Endothelial cell of umbilical vein (primary cell): ENCODE measurements at regions not wholly inside any gene's neighbourhood (a gene's known extent, or its start where the extent isn't known, plus 50 kb on each side); places are given as distances from the start of the nearest gene placed in this dataset.
"Not testable (repeated sequence)": the region's sequence is repeated elsewhere in the genome, so short reads cannot be mapped to it uniquely, and the experiment has no call there.

ENCODE experiments used
- BruUV-seq: library from RNA; stranded (reverse); fragments of 400-500 nt; replicated peaks from 2 replicates; lab custom pipeline; 2021; lab: Mats Ljungman, UMichigan
- CTCF ChIA-PET: fragments of 300-600, 350-600 bp; sonication (Branson Sonifier 250); formaldehyde crosslinking; loops from one replicate; lab custom pipeline; 2021; ENCODE audit warnings: antibody characterized with exemption, inconsistent platforms; lab: Charles Lee
- POLR2A ChIA-PET: fragments of 300-600, 350-600 bp; sonication (Branson Sonifier 250); formaldehyde crosslinking; loops from one replicate; lab custom pipeline; 2021; ENCODE audit warnings: antibody characterized with exemption, inconsistent platforms; lab: Charles Lee
- DNase-seq: peaks from one replicate; pipeline ENCODE4 v3.0.0-alpha.2; 2011; ENCODE audit warnings: low read depth, low spot score
- FAIRE-seq: peaks from 2 replicates; lab custom pipeline; 2011; peaks lifted over from hg19 to GRCh38; lab: Jason Lieb, UNC
- H2AFZ ChIP-seq: 2 replicates; pipeline ENCODE4 v1.6.0; 2012; ENCODE audit warnings: low read depth, low read length, control low read depth, inconsistent platforms
- H3K27ac ChIP-seq: 2 replicates; pipeline ENCODE4 v1.5.1; 2011; ENCODE audit warnings: low read depth, mild to moderate bottlenecking, control low read depth, low read length, moderate library complexity; ENCODE audit not compliant: insufficient read depth
- H3K27me3 ChIP-seq, 2 experiments: 2 replicates each; pipeline versions ENCODE4 v1.6.0 to v1.6.1; 2011; ENCODE audit warnings: low read length in 2 of 2, mixed read lengths in 1 of 2; ENCODE audit not compliant: control insufficient read depth in 2 of 2, insufficient read depth in 2 of 2
- H3K36me3 ChIP-seq, 2 experiments: 2 replicates in 1 of 2; 3 replicates in 1 of 2; pipeline ENCODE4 v1.5.1; 2011; ENCODE audit warnings: low read length in 2 of 2, mild to moderate bottlenecking in 1 of 2, moderate library complexity in 1 of 2; ENCODE audit not compliant: control insufficient read depth in 2 of 2, insufficient read depth in 2 of 2; ENCODE audit errors: extremely low read depth in 1 of 2
- H3K4me1 ChIP-seq: 3 replicates; pipeline ENCODE4 v1.5.1; 2011; ENCODE audit warnings: mild to moderate bottlenecking, low read length; ENCODE audit not compliant: control insufficient read depth, insufficient read depth; ENCODE audit errors: extremely low read depth
- H3K4me2 ChIP-seq: 2 replicates; pipeline ENCODE4 v1.6.1; 2011; ENCODE audit warnings: low read length, control low read depth, mixed read lengths; ENCODE audit not compliant: insufficient read depth
- H3K4me3 ChIP-seq, 3 experiments: fragments of 200-600 bp in 1 of 3; sonication (generic), shearing (Covaris generic) in 1 of 3; replicated peaks in 1 of 3; 2 replicates each; pipeline ENCODE4 v1.5.1; 2011 to 2016; ENCODE audit warnings: control low read depth in 3 of 3, low read length in 3 of 3, mild to moderate bottlenecking in 2 of 3, inconsistent platforms in 1 of 3, low read depth in 1 of 3, moderate library complexity in 1 of 3; ENCODE audit not compliant: insufficient read depth in 1 of 3
- H3K79me2 ChIP-seq: 2 replicates; pipeline ENCODE4 v1.6.0; 2012; ENCODE audit warnings: low read length, inconsistent platforms; ENCODE audit not compliant: control insufficient read depth, insufficient read depth
- H3K9ac ChIP-seq: replicated peaks from 2 replicates; pipeline ENCODE3; 2011; ENCODE audit warnings: low read length, control low read depth; ENCODE audit not compliant: insufficient read depth; ENCODE audit errors: extremely low read depth
- H3K9me1 ChIP-seq: replicated peaks from 3 replicates; pipeline ENCODE4 v1.6.0; 2011; ENCODE audit warnings: mild to moderate bottlenecking, low read length; ENCODE audit not compliant: control insufficient read depth, insufficient read depth; ENCODE audit errors: extremely low read depth
- H3K9me3 ChIP-seq: replicated peaks from 2 replicates; pipeline ENCODE4 v1.5.1; 2012; ENCODE audit warnings: low read length, inconsistent platforms; ENCODE audit not compliant: control insufficient read depth, insufficient read depth
- H4K20me1 ChIP-seq: replicated peaks from 2 replicates; pipeline ENCODE3; 2011; ENCODE audit warnings: mild to moderate bottlenecking, low read length; ENCODE audit not compliant: control insufficient read depth, insufficient read depth; ENCODE audit errors: extremely low read depth
- CTCF ChIP-seq, 2 donors: IDR thresholded peaks; 1 replicate in 1 of 2; 2 replicates in 1 of 2; pipeline ENCODE4 v1.5.1; 2011; ENCODE audit warnings: low read length in 2 of 2, mild to moderate bottlenecking in 2 of 2, moderate library complexity in 2 of 2, control low read depth in 1 of 2, inconsistent platforms in 1 of 2, low read depth in 1 of 2; ENCODE audit not compliant: insufficient read depth in 1 of 2; ENCODE audit errors: extremely low read depth in 1 of 2
- EZH2 ChIP-seq: IDR thresholded peaks from 2 replicates; pipeline ENCODE4 v1.6.1; 2012; ENCODE audit warnings: borderline replicate concordance, low read depth, mild to moderate bottlenecking, moderate library complexity, low read length, inconsistent platforms; ENCODE audit not compliant: severe bottlenecking
- FOS ChIP-seq: IDR thresholded peaks from 2 replicates; pipeline ENCODE4 v1.6.1; 2011; ENCODE audit warnings: mild to moderate bottlenecking, low read length, moderate library complexity, borderline replicate concordance; ENCODE audit not compliant: insufficient read depth
- GATA2 ChIP-seq: IDR thresholded peaks from 2 replicates; pipeline ENCODE4 v1.7.0; 2011; ENCODE audit warnings: low read depth, mild to moderate bottlenecking, moderate library complexity, mixed read lengths, low read length; ENCODE audit not compliant: insufficient read length, insufficient read depth
- JUN ChIP-seq: IDR thresholded peaks from 2 replicates; pipeline ENCODE4 v1.6.1; 2011; ENCODE audit warnings: borderline replicate concordance, low read depth; ENCODE audit not compliant: insufficient read length, insufficient read depth
- MAX ChIP-seq: IDR thresholded peaks from 2 replicates; pipeline ENCODE4 v1.6.1; 2011; ENCODE audit not compliant: insufficient read depth, insufficient read length
- MYC ChIP-seq: IDR thresholded peaks from one replicate; pipeline ENCODE4 v1.6.1; 2011; ENCODE audit warnings: mild to moderate bottlenecking, low read depth, low read length
- POLR2A ChIP-seq: IDR thresholded peaks from 2 replicates; pipeline ENCODE4 v1.6.1; 2012; ENCODE audit warnings: low read depth, mild to moderate bottlenecking, control low read depth, low read length
- POLR2AphosphoS5 ChIP-seq: IDR thresholded peaks from 2 replicates; pipeline ENCODE4 v1.6.1; 2012; ENCODE audit warnings: low read depth, mild to moderate bottlenecking, control low read depth, low read length, moderate library complexity; ENCODE audit not compliant: insufficient read depth
- dilution Hi-C: fragments of 300-500 bp; cut with MboI; formaldehyde crosslinking; loops from one replicate; pipeline ENCODE4 v1.15.0; 2019; ENCODE audit warnings: low sequenced_read_pairs; ENCODE audit not compliant: extremely low pct_ligation_motif_present
- intact Hi-C: fragments of 100-400 bp; cut with micrococcal nuclease; formaldehyde crosslinking; loops from one replicate; pipeline ENCODE4 v1.10.0; 2022

GRCh38 chr3:39733804-39734203 lies 75.6 kb upstream of the MYRIP start:
- H3K9me3 ChIP-seq = no peaks in the 10 kb centered on the region
- intact Hi-C loops (no loop called here), dilution Hi-C loops (no loop called here)
- no peak overlapping the region for H3K4me3 ChIP-seq
- ChIA-PET CTCF (interaction anchor here (0.8 to 2.5 kb wide), 4 partner anchors 9 to 445 kb away, joined by 3 to 13 read pairs (median 4); no protein-coding TSS in a partner anchor), POLR2A (no interaction called here)
- no peaks in the 10 kb centered on the region for H4K20me1 ChIP-seq
- H3K9ac ChIP-seq = no peak overlapping the region
- no peak overlapping the region for H2AFZ ChIP-seq
- no peak overlapping the region for H3K4me2 ChIP-seq
- no peak overlapping the region for H3K27ac ChIP-seq
- H3K27me3 ChIP-seq = no peaks in the 10 kb centered on the region
- H3K9me1 ChIP-seq = no peaks in the 10 kb centered on the region
- BruUV-seq = no TSS peak
- no peaks in the 10 kb centered on the region for H3K4me1 ChIP-seq
- no peak for DNase-seq
- no peaks in the 10 kb centered on the region for H3K36me3 ChIP-seq
- H3K79me2 ChIP-seq = no peaks in the 10 kb centered on the region
- no peak for TF ChIP-seq FOS
- TF ChIP-seq MYC = no peak
- no peak for TF ChIP-seq EZH2
- TF ChIP-seq POLR2A = no peak
- TF ChIP-seq GATA2 = no peak
- no peak for TF ChIP-seq POLR2AphosphoS5
- TF ChIP-seq MAX = no peak
- TF ChIP-seq JUN = no peak
- TF ChIP-seq CTCF (IDR thresholded peaks at IDR 0.05; ENCODE audit: extremely low read depth in 1 of 2, insufficient read depth in 1 of 2, low read depth in 1 of 2, low read length in 2 of 2) = no peak
- no peak for FAIRE-seq

- H3K9me3 ChIP-seq, dilution Hi-C loops, intact Hi-C loops, H3K4me1 ChIP-seq, DNase-seq, H2AFZ ChIP-seq, FAIRE-seq, H3K4me3 ChIP-seq, H4K20me1 ChIP-seq, H3K27ac ChIP-seq, H3K9ac ChIP-seq, H3K36me3 ChIP-seq, BruUV-seq, H3K79me2 ChIP-seq, CTCF ChIA-PET, POLR2A ChIA-PET, H3K9me1 ChIP-seq, H3K4me2 ChIP-seq, H3K27me3 ChIP-seq: not testable (repeated sequence)
These were observed 69.8 kb upstream of the MYRIP start for GRCh38 chr3:39739658-39740057.
